ENCODE measurements at regions not wholly inside any gene's neighbourhood (a gene's known extent, or its start where the extent isn't known, plus 50 kb on each side); places are given as distances from the start of the nearest gene placed in this dataset.
A peak's percentile ranks its signal among the peaks of the same experiment; 100 is the strongest.

DNA sequence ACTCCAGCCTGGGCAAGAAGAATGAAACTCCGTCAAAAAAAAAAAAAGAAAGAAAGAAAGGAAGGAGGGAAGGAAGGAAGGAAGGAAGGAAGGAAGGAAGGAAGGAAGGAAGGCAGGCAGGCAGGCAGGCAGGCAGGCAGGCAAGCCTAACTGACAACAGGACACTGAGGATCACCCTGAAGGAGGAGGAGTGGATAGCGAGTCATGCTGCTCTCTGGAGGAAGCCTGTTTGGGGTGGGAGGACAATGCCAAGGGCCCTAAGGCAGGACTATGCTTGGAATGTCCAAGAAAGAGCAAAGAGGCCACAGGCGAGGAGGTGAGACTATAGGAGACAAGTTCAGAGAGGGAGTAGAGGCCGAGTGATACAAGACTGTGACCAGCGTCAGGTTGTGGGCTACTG lies 107.0 kb upstream of the PARD3 start:
- no peak overlapping the region for H3K4me3 ChIP-seq (ENCODE audit: low read depth, low read length)
- TF ChIP-seq CTCF (IDR thresholded peaks at IDR 0.05; ENCODE audit: insufficient read depth, low read depth, low read length), result no peak
- no peak for DNase-seq (ENCODE audit: low read depth)

DNA sequence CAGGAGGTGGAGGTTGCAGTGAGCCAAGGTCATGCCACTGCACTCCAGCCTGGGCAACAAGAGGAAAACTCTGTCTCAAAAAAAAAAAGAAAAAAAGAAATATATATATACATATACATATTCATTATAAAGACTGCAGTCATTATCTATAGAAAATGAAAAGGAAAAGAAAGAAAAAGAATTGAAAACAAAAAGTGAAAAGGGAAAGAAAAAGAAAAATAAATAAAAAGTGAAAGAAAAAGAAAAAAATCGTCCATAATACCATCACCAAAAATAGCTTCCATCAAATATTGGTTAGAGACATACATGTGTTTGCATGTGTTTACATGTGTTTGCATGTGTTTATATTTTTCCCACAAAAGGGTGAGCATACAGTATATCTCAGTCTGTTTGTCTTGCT lies 105.5 kb upstream of the PARD3 start:
- TF ChIP-seq CTCF (IDR thresholded peaks at IDR 0.05; ENCODE audit: insufficient read depth, low read depth, low read length), result no peak
- no peak overlapping the region for H3K4me3 ChIP-seq (ENCODE audit: low read depth, low read length)
- no peak for DNase-seq (ENCODE audit: low read depth)

DNA sequence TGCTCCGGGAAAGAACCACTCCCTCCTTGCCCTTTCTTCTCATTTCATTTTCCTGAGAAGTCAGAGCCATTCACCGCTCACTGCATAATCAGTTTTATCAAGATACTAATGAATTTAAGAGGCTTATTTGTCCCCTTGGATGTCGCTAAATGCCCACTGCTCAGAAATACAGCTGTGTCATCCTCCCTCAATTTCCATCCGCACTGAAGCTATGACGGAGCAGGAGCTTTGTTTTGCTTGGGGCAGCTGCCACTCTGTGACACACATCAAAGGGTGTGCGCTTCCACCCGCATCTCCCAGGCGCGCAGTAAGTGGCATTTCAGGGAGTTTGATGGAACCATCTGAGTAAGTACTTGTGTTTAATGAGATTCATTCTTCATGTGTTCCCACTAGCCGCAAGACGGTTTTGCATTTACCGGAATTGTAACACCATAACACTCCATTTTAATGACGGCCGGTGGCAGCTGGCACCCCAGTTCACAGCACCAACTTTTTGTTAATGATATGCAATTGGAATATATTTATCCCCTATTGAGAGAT lies 103.8 kb upstream of the PARD3 start:
- H3K4me3 ChIP-seq (ENCODE audit: low read depth, low read length), result no peak overlapping the region
- DNase-seq (ENCODE audit: low read depth), result no peak
- no peak for TF ChIP-seq CTCF (IDR thresholded peaks at IDR 0.05; ENCODE audit: insufficient read depth, low read depth, low read length)

- DNase-seq (ENCODE audit: low read depth), result no peak
- no peak for TF ChIP-seq CTCF (IDR thresholded peaks at IDR 0.05; ENCODE audit: insufficient read depth, low read depth, low read length)
Observed at GRCh38 chr10:34918060-34918775, 103.1 kb upstream of the PARD3 start.

GRCh38 chr10:34916314-34916713 lies 101.2 kb upstream of the PARD3 start:
- DNase-seq (ENCODE audit: low read depth), result peak; percentile 90
- H3K4me3 ChIP-seq (ENCODE audit: low read depth, low read length), result no peak overlapping the region
- TF ChIP-seq CTCF (IDR thresholded peaks at IDR 0.05; ENCODE audit: insufficient read depth, low read depth, low read length), result no peak

More at GRCh38 chr10:34918060-34918775, 103.1 kb upstream of the PARD3 start:
- H3K4me3 ChIP-seq (ENCODE audit: low read depth, low read length), result no peak overlapping the region

DNA sequence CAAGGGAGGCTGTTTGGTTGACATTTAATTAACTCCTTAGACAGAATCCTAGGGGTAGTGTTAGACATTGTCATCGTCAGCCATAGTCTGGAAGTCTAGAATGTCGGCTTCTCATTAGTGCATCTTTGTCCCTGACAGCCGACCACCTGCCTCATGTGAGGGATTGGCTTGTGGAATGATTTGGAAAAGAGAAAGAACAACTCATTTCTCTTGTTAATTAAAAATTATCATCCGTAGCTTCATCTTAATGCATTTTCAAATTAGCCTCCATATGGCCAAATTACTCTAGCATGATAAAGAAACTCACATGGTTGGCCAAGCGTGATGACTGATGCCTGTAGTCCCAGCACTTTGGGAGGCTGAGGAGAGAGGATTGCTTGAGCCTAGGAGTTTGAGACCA lies 97.7 kb upstream of the PARD3 start:
- no peak for TF ChIP-seq CTCF (IDR thresholded peaks at IDR 0.05; ENCODE audit: insufficient read depth, low read depth, low read length)
- no peak for DNase-seq (ENCODE audit: low read depth)
- no peak overlapping the region for H3K4me3 ChIP-seq (ENCODE audit: low read depth, low read length)

All from fibroblast of villous mesenchyme (primary cell).